Embryonic facial prominence (tissue), 1 donor: ENCODE measurements at regions not wholly inside any gene's neighbourhood (a gene's known extent, or its start where the extent isn't known, plus 50 kb on each side); places are given as distances from the start of the nearest gene placed in this dataset.

Source experiments
- DNase-seq: peaks from one replicate; pipeline ENCODE4 v3.0.0-alpha.2; 2016; ENCODE audit errors: extremely low spot score

- no peak for DNase-seq
Measured at GRCh38 chr14:101045511-101045910, 142.0 kb upstream of the RTL1 start.

GRCh38 chr14:101046071-101046470 lies 142.5 kb upstream of the RTL1 start:
- DNase-seq, result no peak

GRCh38 chr14:101047326-101047725 lies 143.8 kb upstream of the RTL1 start:
- DNase-seq, result no peak

GRCh38 chr14:101048766-101049165 lies 145.2 kb upstream of the RTL1 start:
- no peak for DNase-seq

- no peak for DNase-seq
Measured at GRCh38 chr14:101049511-101049910, 146.0 kb upstream of the RTL1 start.

- no peak for DNase-seq
Measured at GRCh38 chr14:101049942-101050341, 146.4 kb upstream of the RTL1 start.

- DNase-seq, result no peak
Measured at GRCh38 chr14:101050901-101051490, 147.5 kb upstream of the RTL1 start.

GRCh38 chr14:101054671-101055070 lies 151.1 kb upstream of the RTL1 start:
- no peak for DNase-seq

- no peak for DNase-seq
Measured at GRCh38 chr14:101055106-101055662, 151.7 kb upstream of the RTL1 start.

GRCh38 chr14:101055776-101056374 lies 152.4 kb upstream of the RTL1 start:
- DNase-seq, result no peak

GRCh38 chr14:101056446-101056845 lies 152.9 kb upstream of the RTL1 start:
- DNase-seq, result no peak

- no peak for DNase-seq
Measured at GRCh38 chr14:101057394-101057793, 153.9 kb upstream of the RTL1 start.

- no peak for DNase-seq
Measured at GRCh38 chr14:101058571-101058970, 155.0 kb upstream of the RTL1 start.

- DNase-seq, result no peak
Measured at GRCh38 chr14:101060171-101060601, 156.7 kb upstream of the RTL1 start.

GRCh38 chr14:101061411-101062064 lies 158.0 kb upstream of the RTL1 start:
- no peak for DNase-seq

GRCh38 chr14:101062065-101062450 lies 158.5 kb upstream of the RTL1 start:
- no peak for DNase-seq

GRCh38 chr14:101062601-101063000 lies 159.1 kb upstream of the RTL1 start:
- DNase-seq, result no peak

- DNase-seq, result no peak
Measured at GRCh38 chr14:101063121-101063520, 159.6 kb upstream of the RTL1 start.

GRCh38 chr14:101064121-101064661 lies 160.7 kb upstream of the RTL1 start:
- DNase-seq, result no peak

GRCh38 chr14:101064718-101065117 lies 161.2 kb upstream of the RTL1 start:
- DNase-seq, result no peak

GRCh38 chr14:101065246-101065645 lies 161.7 kb upstream of the RTL1 start:
- DNase-seq, result no peak
